Fibroblast of pulmonary artery (primary cell): ENCODE measurements at regions not wholly inside any gene's neighbourhood (a gene's known extent, or its start where the extent isn't known, plus 50 kb on each side); places are given as distances from the start of the nearest gene placed in this dataset.

Experiments
- DNase-seq: peaks from one replicate; pipeline ENCODE4 v3.0.0-alpha.2; 2010; ENCODE audit warnings: low read depth
- H3K4me3 ChIP-seq: replicated peaks from 2 replicates; pipeline ENCODE4 v1.5.1; 2011; ENCODE audit warnings: low read depth, mild to moderate bottlenecking, control low read depth, low read length, moderate library complexity
- CTCF ChIP-seq: IDR thresholded peaks from 2 replicates; pipeline ENCODE4 v1.5.1; 2011; ENCODE audit warnings: mild to moderate bottlenecking, control low read depth, low read length, inconsistent platforms; ENCODE audit errors: missing control alignments

DNA sequence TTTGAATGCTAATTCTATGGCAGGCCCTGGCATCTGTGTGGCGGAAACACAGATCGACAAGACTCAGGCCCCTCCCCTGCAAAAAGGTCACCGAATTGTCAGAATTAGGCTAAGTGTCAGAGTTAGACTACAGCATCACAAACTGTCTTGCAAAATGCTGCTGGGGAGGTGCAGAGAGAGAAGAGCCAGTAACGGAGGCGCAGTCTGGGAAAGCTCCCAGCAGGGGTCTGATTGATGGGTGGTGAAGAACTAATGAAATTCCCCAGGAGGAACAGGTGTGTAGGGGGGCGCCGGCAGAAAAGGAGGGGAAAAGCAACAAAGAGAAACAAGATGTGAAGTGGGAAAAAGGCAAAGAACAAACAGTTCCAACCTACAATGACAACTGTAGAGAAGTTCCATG, 72.7 kb upstream of the TAMM41 start:
- DNase-seq = no peak
- TF ChIP-seq CTCF = no peak
- H3K4me3 ChIP-seq = no peak overlapping the region

GRCh38 chr3:11924518-11924917, 77.8 kb upstream of the TAMM41 start:
- no peak overlapping the region for H3K4me3 ChIP-seq
- DNase-seq = no peak
- no peak for TF ChIP-seq CTCF

- H3K4me3 ChIP-seq = no peak overlapping the region
- no peak for DNase-seq
- no peak for TF ChIP-seq CTCF
These were observed 75.8 kb upstream of the SYN2 start for GRCh38 chr3:11928381-11928780.

DNA sequence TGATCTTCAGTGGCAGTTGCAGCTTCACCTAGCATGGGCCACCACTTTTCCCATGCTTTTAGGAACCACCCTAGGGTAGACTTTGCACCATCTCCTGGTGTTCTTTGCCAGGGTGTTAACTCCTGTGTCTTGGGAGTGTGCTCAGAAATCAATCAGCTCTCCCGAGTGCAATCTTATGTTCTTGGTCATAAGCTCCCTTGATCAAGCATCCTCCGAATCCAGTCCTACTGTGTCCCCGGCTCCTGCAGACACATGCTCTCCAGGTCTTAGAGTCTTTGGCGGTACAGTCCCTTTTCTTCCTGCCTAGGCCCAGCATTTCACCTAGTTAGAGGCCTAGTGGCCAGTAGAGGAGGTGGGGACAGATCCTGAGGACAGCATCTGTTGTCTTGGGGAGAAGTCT, 74.7 kb upstream of the SYN2 start:
- no peak overlapping the region for H3K4me3 ChIP-seq
- TF ChIP-seq CTCF = no peak
- DNase-seq = no peak

- DNase-seq = no peak
- TF ChIP-seq CTCF = no peak
- H3K4me3 ChIP-seq = no peak overlapping the region
These were observed 74.1 kb upstream of the SYN2 start for GRCh38 chr3:11930084-11930483.

DNA sequence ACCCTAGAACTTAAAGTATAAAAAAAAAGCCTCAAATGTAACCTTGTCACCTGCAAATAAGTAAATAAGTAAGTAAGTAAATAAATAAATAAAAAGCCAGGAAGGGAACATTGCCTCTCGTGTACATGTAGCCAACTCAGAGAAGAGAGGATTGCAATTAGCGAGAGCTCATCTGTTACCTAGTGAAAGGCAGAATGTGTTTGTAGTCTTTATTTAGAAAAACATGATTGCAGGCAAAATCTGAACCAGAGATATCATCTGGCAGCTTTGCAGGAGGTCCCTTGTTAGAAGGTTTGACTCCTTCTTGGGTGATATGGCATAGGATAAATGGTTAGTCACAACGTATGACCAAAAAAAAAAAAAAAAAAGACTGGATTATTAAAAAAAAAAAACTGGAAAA, 71.6 kb upstream of the SYN2 start:
- no peak overlapping the region for H3K4me3 ChIP-seq
- TF ChIP-seq CTCF = no peak
- no peak for DNase-seq

- no peak overlapping the region for H3K4me3 ChIP-seq
- no peak for TF ChIP-seq CTCF
- DNase-seq = no peak
These were observed 70.7 kb upstream of the SYN2 start for GRCh38 chr3:11933529-11933928.
